ENCODE measurements at regions not wholly inside any gene's neighbourhood (a gene's known extent, or its start where the extent isn't known, plus 50 kb on each side); places are given as distances from the start of the nearest gene placed in this dataset.

- H3K36me3 Mint-ChIP-seq: no peaks in the 10 kb centered on the region
- H3K4me3 Mint-ChIP-seq: no peak overlapping the region
- ATAC-seq (ENCODE audit: low read depth) (no peak), DNase-seq (ENCODE audit: low spot score in 2 of 2) (no peak)
- H3K4me1 Mint-ChIP-seq: peaks cover 4% of the 10 kb centered on the region
- H3K9me3 Mint-ChIP-seq: no peaks in the 10 kb centered on the region
- no peak overlapping the region for H3K27ac Mint-ChIP-seq
- H3K27me3 Mint-ChIP-seq: peaks cover 14% of the 10 kb centered on the region
Observed at GRCh38 chr15:68871507-68871906, 50.8 kb upstream of the ANP32A start.

DNA sequence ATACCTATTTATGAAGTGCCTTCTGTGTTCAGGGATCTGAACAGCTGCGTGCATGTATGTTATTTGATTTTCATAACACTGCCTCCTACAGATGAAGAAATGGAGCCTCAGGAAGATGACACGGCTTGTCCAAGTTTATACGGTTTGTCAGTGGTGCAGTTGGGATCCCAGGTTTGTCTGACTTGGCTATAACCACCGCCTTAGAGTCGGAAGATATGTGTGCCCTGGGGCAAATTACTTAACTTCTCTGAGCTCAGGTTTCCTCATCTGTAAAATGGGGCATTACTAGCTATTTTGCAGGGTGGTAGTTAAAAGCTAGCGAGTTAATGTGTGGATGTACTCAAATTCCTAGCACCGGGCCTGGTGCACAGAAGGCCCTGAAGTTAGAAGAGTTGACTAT lies 54.1 kb upstream of the ANP32A start:
- ATAC-seq (ENCODE audit: low read depth): no peak
- Mint-ChIP-seq H3K27ac (no peak overlapping the region), H3K9me3 (no peaks in the 10 kb centered on the region), H3K36me3 (no peaks in the 10 kb centered on the region), H3K4me1 (peaks cover 4% of the 10 kb centered on the region), H3K27me3 (peaks cover 14% of the 10 kb centered on the region), H3K4me3 (no peak overlapping the region)
- no peak for DNase-seq (ENCODE audit: low spot score in 2 of 2)

DNA sequence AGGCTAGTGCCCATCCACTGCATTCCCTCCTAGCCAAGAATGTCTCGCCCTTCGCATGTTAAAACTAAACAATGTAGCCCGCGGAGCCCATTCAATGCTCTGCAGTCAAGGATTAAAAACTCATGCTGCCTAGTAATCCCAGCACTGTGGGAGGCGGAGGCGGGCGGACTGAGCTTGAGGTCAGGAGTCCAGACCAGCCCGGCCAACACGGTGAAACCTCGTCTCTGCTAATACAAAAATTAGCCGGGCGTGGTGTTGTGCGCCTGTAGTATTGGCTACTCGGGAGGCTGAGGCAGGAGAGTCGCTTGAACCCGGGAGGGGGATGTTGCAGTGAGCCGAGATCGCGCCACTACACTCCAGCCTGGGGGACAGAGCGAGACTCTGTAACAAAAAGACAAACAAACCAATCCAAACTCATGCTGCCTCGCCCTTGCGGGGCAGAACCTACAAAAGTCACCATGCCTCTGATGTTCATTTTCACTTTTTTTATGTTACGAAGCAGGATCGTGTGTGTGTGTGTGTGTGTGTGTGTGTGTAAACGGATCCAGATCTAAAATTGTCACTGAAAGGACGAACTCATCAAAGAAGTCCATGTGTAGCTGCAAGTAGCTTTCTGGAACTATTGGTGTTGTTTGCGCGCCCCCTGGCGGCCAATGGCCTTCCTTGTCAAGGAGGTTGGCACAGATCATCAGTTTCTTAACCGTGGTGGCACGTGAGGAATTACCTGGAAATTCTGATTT lies 54.8 kb upstream of the SPESP1 start:
- Mint-ChIP-seq H3K4me3 (no peak overlapping the region), H3K27me3 (peaks cover 13% of the 10 kb centered on the region), H3K27ac (no peak overlapping the region), H3K4me1 (peaks cover 4% of the 10 kb centered on the region), H3K36me3 (no peaks in the 10 kb centered on the region), H3K9me3 (no peaks in the 10 kb centered on the region)
- DNase-seq (ENCODE audit: low spot score in 2 of 2) (peak; percentile 86 to 91), ATAC-seq (ENCODE audit: low read depth) (peak; percentile 92)

- DNase-seq (ENCODE audit: low spot score in 2 of 2): no peak
- no peak overlapping the region for H3K27ac Mint-ChIP-seq
- ATAC-seq (ENCODE audit: low read depth): no peak
- peaks cover 4% of the 10 kb centered on the region for H3K4me1 Mint-ChIP-seq
- H3K4me3 Mint-ChIP-seq: no peak overlapping the region
- peaks cover 13% of the 10 kb centered on the region for H3K27me3 Mint-ChIP-seq
- H3K9me3 Mint-ChIP-seq: no peaks in the 10 kb centered on the region
- H3K36me3 Mint-ChIP-seq: no peaks in the 10 kb centered on the region
Observed at GRCh38 chr15:68877626-68878025, 52.7 kb upstream of the SPESP1 start.

DNA sequence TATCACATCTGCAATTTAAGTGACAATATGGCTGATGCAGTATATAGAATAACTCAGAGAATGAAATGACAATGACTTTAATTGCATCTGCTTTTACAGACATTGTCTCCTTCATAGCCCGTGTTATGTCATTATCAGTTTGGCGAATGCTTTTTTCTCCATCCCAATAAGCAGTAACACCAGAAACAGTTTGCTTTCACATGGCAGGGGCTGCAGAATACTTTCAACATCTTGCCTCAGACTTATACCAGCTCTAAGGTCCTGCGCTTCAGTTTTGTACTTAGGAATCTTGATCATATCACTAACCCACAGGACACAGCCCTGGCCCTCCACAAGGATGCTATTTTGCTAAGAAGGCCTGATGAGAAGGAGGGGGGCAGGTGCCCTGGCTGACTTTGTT lies 49.9 kb upstream of the SPESP1 start:
- peaks cover 4% of the 10 kb centered on the region for H3K4me1 Mint-ChIP-seq
- DNase-seq (ENCODE audit: low spot score in 2 of 2): no peak
- no peaks in the 10 kb centered on the region for H3K9me3 Mint-ChIP-seq
- no peak overlapping the region for H3K27ac Mint-ChIP-seq
- ATAC-seq (ENCODE audit: low read depth): no peak
- H3K36me3 Mint-ChIP-seq: no peaks in the 10 kb centered on the region
- no peak overlapping the region for H3K4me3 Mint-ChIP-seq
- peaks cover 10% of the 10 kb centered on the region for H3K27me3 Mint-ChIP-seq
